Activated B cell treated with CpG ODN at 0.5 μM for 24 hours (primary cell): ENCODE measurements at regions not wholly inside any gene's neighbourhood (a gene's known extent, or its start where the extent isn't known, plus 50 kb on each side); places are given as distances from the start of the nearest gene placed in this dataset.

ENCODE experiments used
- ATAC-seq: fragments of 200-7000 bp; cut with Tn5 transposase; one replicate; pipeline ENCODE4 v1.10.0; 2021; ENCODE audit warnings: low read depth, mild to moderate bottlenecking, moderate library complexity
- CTCF ChIA-PET: fragments of 350-600 bp; sonication (Branson Sonifier 250); formaldehyde crosslinking; loops from one replicate; lab custom pipeline; 2021; ENCODE audit warnings: antibody characterized with exemption; lab: Charles Lee
- POLR2A ChIA-PET: fragments of 350-600 bp; sonication (Branson Sonifier 250); formaldehyde crosslinking; loops from one replicate; lab custom pipeline; 2021; ENCODE audit warnings: antibody characterized with exemption; lab: Charles Lee
- DNase-seq: peaks from one replicate; pipeline ENCODE4 v3.0.0; 2022
- H3K27ac Mint-ChIP-seq: one replicate; pipeline ENCODE4 v1.8.0; 2020; ENCODE audit warnings: mixed read lengths
- H3K27me3 Mint-ChIP-seq: one replicate; pipeline ENCODE4 v1.8.0; 2021; ENCODE audit warnings: mixed read lengths
- H3K36me3 Mint-ChIP-seq: one replicate; pipeline ENCODE4 v1.8.0; 2021; ENCODE audit warnings: low read depth, mixed read lengths
- H3K4me1 Mint-ChIP-seq: one replicate; pipeline ENCODE4 v1.8.0; 2021; ENCODE audit warnings: mixed read lengths
- H3K4me3 Mint-ChIP-seq: one replicate; pipeline ENCODE4 v1.8.0; 2020; ENCODE audit warnings: mild to moderate bottlenecking, mixed read lengths
- H3K9me3 Mint-ChIP-seq: one replicate; pipeline ENCODE4 v1.8.0; 2020; ENCODE audit warnings: mixed read lengths
- CTCF ChIP-seq: fragments of 200-600 bp; IDR thresholded peaks from one replicate; pipeline ENCODE4 v1.8.0; 2022; ENCODE audit warnings: antibody characterized with exemption, mild to moderate bottlenecking
- intact Hi-C: fragments of 100-400 bp; cut with micrococcal nuclease; formaldehyde crosslinking; loops from one replicate; pipeline ENCODE4 v1.15.1; 2024

GRCh38 chr2:149787206-149787605 lies 199.6 kb upstream of the MMADHC start:
- no peak for TF ChIP-seq CTCF
- ATAC-seq (no peak), DNase-seq (no peak)
- H3K36me3 Mint-ChIP-seq: no peaks in the 10 kb centered on the region
- intact Hi-C loops: no loop called here
- no peaks in the 10 kb centered on the region for H3K27me3 Mint-ChIP-seq
- no peak overlapping the region for H3K4me3 Mint-ChIP-seq
- H3K27ac Mint-ChIP-seq: no peak overlapping the region
- H3K4me1 Mint-ChIP-seq: no peaks in the 10 kb centered on the region
- H3K9me3 Mint-ChIP-seq: peaks cover 5% of the 10 kb centered on the region
- ChIA-PET POLR2A (no interaction called here), CTCF (no interaction called here)

GRCh38 chr2:149783284-149783683 lies 195.7 kb upstream of the MMADHC start:
- POLR2A ChIA-PET: no interaction called here
- Mint-ChIP-seq H3K36me3 (no peaks in the 10 kb centered on the region), H3K27ac (no peak overlapping the region), H3K9me3 (peaks cover 5% of the 10 kb centered on the region), H3K27me3 (no peaks in the 10 kb centered on the region), H3K4me1 (no peaks in the 10 kb centered on the region), H3K4me3 (no peak overlapping the region)
- ATAC-seq (no peak), DNase-seq (no peak)
- no peak for TF ChIP-seq CTCF
- CTCF ChIA-PET: no interaction called here
- intact Hi-C loops: no loop called here

- intact Hi-C loops: no loop called here
- H3K9me3 Mint-ChIP-seq: peaks cover 5% of the 10 kb centered on the region
These were observed 195.0 kb upstream of the MMADHC start for GRCh38 chr2:149782572-149782971.

GRCh38 chr2:149781263-149781808 lies 193.8 kb upstream of the MMADHC start:
- intact Hi-C loops: no loop called here
- no peak for DNase-seq
- CTCF ChIA-PET: no interaction called here
- H3K9me3 Mint-ChIP-seq: peaks cover 3% of the 10 kb centered on the region
- no peak overlapping the region for H3K4me3 Mint-ChIP-seq
- no peaks in the 10 kb centered on the region for H3K4me1 Mint-ChIP-seq
- H3K27me3 Mint-ChIP-seq: no peaks in the 10 kb centered on the region
- no peaks in the 10 kb centered on the region for H3K36me3 Mint-ChIP-seq
- H3K27ac Mint-ChIP-seq: no peak overlapping the region
- POLR2A ChIA-PET: no interaction called here
- no peak for ATAC-seq
- no peak for TF ChIP-seq CTCF

More at GRCh38 chr2:149782572-149782971, 195.0 kb upstream of the MMADHC start:
- Mint-ChIP-seq H3K27me3 (no peaks in the 10 kb centered on the region), H3K27ac (no peak overlapping the region), H3K36me3 (no peaks in the 10 kb centered on the region), H3K4me1 (no peaks in the 10 kb centered on the region), H3K4me3 (no peak overlapping the region)
- ChIA-PET POLR2A (no interaction called here), CTCF (no interaction called here)
- no peak for DNase-seq
- ATAC-seq: no peak
- TF ChIP-seq CTCF: no peak

- no peaks in the 10 kb centered on the region for H3K9me3 Mint-ChIP-seq
- ChIA-PET POLR2A (no interaction called here), CTCF (no interaction called here)
- H3K27ac Mint-ChIP-seq: no peak overlapping the region
- no peak for ATAC-seq
- H3K27me3 Mint-ChIP-seq: no peaks in the 10 kb centered on the region
- no peak for DNase-seq
- H3K4me3 Mint-ChIP-seq: no peak overlapping the region
- no peak for TF ChIP-seq CTCF
- no peaks in the 10 kb centered on the region for H3K4me1 Mint-ChIP-seq
- intact Hi-C loops: no loop called here
- no peaks in the 10 kb centered on the region for H3K36me3 Mint-ChIP-seq
These were observed 185.4 kb upstream of the MMADHC start for GRCh38 chr2:149773006-149773405.
